GM19463 (cell line): ENCODE measurements at regions not wholly inside any gene's neighbourhood (a gene's known extent, or its start where the extent isn't known, plus 50 kb on each side); places are given as distances from the start of the nearest gene placed in this dataset.
"Not testable (repeated sequence)": the region's sequence is repeated elsewhere in the genome, so short reads cannot be mapped to it uniquely, and the experiment has no call there.

ENCODE experiments used
- ATAC-seq: cut with Tn5 transposase; IDR thresholded peaks from one replicate; pipeline ENCODE4 v1.9.1; 2021; ENCODE audit warnings: mild to moderate bottlenecking, moderate library complexity; ENCODE audit not compliant: unreplicated experiment

GRCh38 chr17:33986566-33986965 lies 268.5 kb upstream of the CCL2 start:
- no peak for ATAC-seq

DNA sequence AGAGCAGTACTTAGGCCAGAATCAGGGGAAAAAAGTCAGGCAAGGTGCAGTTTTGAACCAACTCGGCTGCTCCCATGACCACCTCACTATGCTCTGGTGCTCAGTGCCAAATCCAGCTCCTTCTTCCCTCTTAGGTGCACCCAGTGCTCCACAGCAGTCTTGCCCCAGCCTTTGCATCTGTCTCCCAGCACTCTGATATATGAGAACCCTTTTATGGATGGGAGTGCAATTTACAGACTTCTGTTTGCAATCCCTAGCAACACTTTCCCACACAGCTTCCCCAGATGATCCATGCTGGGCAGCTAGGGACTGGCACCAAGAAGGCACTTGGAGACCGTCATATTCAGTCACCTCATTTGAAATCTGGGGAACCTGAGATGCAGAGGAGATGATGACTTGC lies 267.9 kb upstream of the CCL2 start:
- ATAC-seq = no peak

GRCh38 chr17:33989361-33990148 lies 265.5 kb upstream of the CCL2 start:
- ATAC-seq = no peak

DNA sequence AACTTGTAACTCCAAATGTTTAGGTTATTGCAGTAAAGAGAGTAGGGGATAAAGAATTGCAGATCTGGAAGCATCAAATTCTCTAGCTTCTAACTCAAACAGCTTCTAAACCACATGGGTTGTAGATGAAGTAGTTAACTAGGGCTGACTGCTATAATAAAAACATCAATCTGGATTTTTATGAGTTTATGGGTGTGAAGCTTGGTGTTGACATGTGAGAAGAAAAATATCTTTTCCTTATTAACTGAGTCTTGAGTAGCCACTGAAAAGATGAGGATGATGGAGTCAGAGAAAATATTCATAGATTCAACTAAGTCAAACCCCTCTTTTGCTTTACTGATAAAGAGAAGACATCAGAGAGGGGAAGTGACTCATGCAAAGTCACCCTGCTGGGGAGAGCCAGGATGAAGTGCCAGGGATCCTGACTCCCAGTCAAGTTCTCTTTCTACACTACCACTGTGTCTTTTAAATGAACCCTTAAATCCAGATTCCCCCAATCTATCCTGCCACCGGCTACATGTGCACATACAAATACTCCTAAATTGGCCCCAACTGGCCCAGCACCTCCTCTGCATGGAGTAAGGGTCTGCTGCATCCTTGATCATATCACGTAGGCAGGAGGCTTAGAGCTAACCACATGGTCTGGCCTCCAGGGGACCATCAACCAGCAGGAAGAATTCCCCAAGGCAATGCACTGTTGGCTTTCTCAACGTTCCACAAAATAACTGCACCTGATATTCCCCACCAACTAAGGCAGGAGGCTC lies 264.0 kb upstream of the CCL2 start:
- no peak for ATAC-seq

DNA sequence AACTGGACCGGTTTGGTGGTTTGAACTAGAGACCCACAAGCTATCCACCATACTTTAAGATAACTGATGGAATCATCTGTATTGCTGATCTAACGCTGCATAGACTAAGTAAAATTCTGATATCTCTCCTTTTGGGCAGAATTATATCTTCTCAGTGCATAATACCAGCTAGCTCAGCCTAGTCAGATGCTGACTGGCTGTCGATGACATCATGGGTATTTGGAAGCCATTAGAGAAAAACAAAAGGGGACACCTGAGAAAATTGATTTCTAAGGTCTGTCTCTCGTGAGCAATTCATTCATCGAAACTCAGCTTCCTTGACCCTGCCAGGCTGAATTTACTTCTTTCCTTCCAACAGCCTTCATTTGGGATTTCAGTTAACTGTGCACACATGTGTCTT lies 263.0 kb upstream of the CCL2 start:
- ATAC-seq = no peak

- ATAC-seq = no peak
Observed at GRCh38 chr17:34000639-34001038, 254.4 kb upstream of the CCL2 start.

DNA sequence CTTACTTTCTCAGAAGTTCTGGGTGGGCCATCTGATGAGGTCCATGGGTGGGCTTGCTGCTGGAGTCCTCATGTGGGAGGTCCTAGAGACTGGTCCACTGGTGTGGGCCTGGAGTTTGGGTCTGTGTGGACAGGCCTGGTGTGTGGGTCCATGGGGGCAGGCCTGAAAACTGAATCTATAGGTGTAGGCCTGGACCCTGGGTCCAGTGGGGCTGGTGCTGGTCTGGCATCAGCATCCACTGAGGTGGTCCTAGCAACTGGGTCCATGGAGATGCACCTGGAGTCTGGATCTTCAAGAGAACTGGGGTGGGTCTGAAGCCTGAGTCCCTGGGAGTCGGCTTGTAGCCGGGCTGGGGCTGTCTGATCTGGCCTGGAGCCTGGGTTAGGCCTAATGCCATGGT lies 253.8 kb upstream of the CCL2 start:
- no peak for ATAC-seq

DNA sequence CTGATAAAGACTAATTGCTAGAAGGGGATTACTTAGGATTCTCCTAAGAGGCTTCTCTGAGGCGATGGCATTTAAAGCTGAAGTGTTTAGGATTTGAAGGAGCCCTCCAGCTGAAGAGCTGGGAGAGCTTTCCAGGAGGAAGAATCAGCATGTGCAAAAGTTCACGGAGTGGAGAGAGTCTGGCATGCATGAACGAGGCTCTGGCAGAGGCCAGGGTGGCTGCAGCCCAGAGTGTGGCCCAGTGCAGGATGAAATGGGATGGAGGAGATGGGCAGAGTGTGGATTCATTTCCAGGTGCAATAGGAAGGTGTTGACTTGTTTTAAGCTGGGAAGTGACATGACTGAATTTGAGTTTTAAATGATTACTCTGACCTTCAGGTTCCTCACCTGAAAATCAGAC lies 249.0 kb upstream of the CCL2 start:
- no peak for ATAC-seq

DNA sequence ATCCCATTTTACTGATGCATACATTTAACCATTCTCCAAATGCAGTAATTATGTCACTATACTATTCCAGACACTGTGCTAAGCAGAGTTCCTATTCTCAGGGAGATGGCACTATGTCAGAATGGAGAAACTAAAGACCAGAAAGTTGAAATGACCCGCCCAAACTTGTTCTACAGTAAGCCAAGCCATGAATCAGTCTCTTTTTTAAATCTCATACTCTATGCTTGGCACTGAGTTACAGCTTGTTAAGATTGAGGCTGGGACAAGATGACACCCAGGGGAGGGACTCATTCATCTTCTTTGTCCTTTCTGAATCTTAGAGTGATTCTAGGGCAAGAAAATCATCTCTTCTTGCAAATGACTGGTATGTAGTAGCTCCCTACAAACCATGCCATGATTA lies 247.0 kb upstream of the CCL2 start:
- ATAC-seq = no peak

DNA sequence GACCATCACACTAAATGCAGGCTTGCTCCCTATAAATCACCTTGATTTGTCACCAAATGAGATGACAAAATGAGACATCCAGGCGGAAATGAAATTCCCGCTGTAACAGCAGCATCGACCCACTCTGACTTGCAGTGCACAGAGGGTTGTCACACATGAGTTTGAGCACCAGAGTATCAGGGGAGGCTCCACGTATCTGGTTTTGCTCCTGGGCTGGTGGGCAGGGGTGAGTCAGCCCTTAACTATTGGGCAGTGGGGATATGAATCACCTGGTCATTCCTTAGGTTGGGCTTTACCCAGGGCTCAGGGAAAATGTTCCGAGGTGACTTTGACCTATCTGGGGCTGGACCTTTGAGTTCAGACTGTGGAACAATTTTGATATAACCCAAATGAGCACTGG lies 245.2 kb upstream of the CCL2 start:
- no peak for ATAC-seq

GRCh38 chr17:34010534-34010933 lies 244.6 kb upstream of the CCL2 start:
- no peak for ATAC-seq

- no peak for ATAC-seq
Observed at GRCh38 chr17:34011599-34011998, 243.5 kb upstream of the CCL2 start.

- no peak for ATAC-seq
Observed at GRCh38 chr17:34012709-34013375, 242.2 kb upstream of the CCL2 start.

DNA sequence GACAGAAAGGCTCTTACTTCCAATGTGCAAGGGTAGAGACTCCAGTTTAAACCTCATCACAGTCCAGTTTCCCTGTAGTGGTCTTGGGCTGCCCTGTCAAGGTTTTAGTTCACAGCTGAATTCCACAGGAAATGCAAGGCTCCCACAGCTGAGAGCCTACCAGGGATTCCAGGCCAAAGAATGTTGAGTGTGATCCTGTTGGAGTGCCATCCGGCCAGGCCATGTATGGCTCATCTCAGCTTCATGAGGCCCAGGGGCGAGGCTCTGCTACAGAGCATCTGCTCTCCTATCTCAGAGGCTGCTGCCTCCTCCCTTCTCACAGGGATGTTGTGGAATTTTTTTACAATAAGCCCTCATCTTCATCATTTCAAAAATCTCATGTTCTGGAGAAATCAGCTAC lies 239.8 kb upstream of the CCL2 start:
- no peak for ATAC-seq

DNA sequence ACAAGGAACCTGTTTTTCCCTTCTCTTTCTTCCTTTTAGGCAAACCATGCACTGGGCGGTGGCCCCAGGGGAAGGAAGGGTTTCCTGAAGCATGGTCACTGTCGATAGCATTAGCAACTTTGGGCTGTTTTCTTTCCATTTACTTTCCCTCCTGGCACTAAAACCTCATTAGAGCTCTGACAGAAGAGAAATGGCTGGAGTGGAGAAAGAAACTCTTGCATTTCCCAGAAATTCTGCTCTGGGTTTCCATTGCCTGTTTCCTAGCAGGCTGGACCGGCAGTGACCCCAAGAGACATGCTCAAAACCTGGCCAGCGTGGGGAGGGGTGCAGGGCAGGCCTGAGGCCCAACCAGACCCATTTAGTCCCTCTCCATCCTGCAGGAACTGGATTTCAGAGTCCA lies 230.7 kb upstream of the CCL2 start:
- ATAC-seq = no peak

GRCh38 chr17:34024806-34025551 lies 230.1 kb upstream of the CCL2 start:
- no peak for ATAC-seq

- ATAC-seq = not testable (repeated sequence)
Observed at GRCh38 chr17:34030601-34031000, 224.5 kb upstream of the CCL2 start.

DNA sequence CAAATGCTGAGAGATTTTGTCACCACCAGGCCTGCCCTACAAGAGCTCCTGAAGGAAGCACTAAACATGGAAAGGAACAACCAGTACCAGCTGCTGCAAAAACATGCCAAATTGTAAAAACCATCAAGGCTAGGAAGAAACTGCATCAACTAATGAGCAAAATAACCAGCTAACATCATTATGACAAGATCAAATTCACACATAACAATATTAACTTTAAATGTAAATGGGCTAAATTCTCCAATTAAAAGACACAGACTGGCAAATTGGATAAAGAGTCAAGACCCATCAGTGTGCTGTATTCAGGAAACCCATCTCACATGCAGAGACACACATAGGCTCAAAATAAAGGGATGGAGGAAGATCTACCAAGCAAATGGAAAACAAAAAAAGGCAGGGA lies 222.8 kb upstream of the CCL2 start:
- not testable (repeated sequence) for ATAC-seq

GRCh38 chr17:34038786-34039185 lies 216.3 kb upstream of the CCL2 start:
- ATAC-seq = not testable (repeated sequence)

DNA sequence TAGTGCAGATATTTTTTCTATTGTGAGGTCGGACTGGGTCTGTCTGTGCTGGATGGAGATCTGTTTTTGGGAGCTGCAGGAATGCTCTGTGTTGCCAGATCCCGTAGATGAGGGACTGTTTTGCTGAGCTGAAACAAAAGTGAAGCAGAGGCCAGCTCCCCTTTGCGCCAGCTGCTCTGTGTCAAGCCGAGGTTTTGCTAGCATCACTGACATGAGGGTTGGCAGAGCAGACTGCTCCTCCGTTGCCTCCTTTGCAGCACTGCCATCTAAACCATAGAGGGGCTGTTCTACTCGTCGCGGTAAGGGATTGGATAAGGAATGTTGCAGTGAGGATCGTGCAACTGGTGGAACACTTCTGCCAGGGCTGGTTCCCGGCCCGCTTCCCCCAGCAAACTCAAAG lies 215.9 kb upstream of the CCL2 start:
- not testable (repeated sequence) for ATAC-seq
